ENCODE measurements at regions not wholly inside any gene's neighbourhood (a gene's known extent, or its start where the extent isn't known, plus 50 kb on each side); places are given as distances from the start of the nearest gene placed in this dataset.

- no peak for TF ChIP-seq POLR2A (IDR thresholded peaks at IDR 0.05)
- TF ChIP-seq CTCF (IDR thresholded peaks at IDR 0.05) = no peak
- Histone ChIP-seq H3K27me3 (no peaks in the 10 kb centered on the region), H3K4me3 (no peak overlapping the region), H3K4me1 (no peaks in the 10 kb centered on the region), H3K36me3 (no peaks in the 10 kb centered on the region), H3K9me3 (no peaks in the 10 kb centered on the region), H3K27ac (no peak overlapping the region)
- DNase-seq = no peak
- ATAC-seq (ENCODE audit: low FRiP score in 2 of 2) = no peak
Observed at GRCh38 chr2:216911886-216912285, 52.0 kb upstream of the TNP1 start.

- no peaks in the 10 kb centered on the region for H3K9me3 ChIP-seq
- TF ChIP-seq EP300 (IDR thresholded peaks at IDR 0.05) (no peak), CTCF (IDR thresholded peaks at IDR 0.05) (no peak), POLR2AphosphoS5 (IDR thresholded peaks at IDR 0.05) (no peak), POLR2A (IDR thresholded peaks at IDR 0.05) (no peak)
- H3K4me1 ChIP-seq = no peaks in the 10 kb centered on the region
- DNase-seq (no peak), ATAC-seq (ENCODE audit: low FRiP score in 2 of 2) (no peak)
- no peaks in the 10 kb centered on the region for H3K36me3 ChIP-seq
- no peaks in the 10 kb centered on the region for H3K27me3 ChIP-seq
- no peak overlapping the region for H3K27ac ChIP-seq
- H3K4me3 ChIP-seq = no peak overlapping the region
- 81 to 88% methylated on average over 3 of the region's 3 CpGs for WGBS, 2 donors
Observed at GRCh38 chr2:216911008-216911407, 51.1 kb upstream of the TNP1 start.

DNA sequence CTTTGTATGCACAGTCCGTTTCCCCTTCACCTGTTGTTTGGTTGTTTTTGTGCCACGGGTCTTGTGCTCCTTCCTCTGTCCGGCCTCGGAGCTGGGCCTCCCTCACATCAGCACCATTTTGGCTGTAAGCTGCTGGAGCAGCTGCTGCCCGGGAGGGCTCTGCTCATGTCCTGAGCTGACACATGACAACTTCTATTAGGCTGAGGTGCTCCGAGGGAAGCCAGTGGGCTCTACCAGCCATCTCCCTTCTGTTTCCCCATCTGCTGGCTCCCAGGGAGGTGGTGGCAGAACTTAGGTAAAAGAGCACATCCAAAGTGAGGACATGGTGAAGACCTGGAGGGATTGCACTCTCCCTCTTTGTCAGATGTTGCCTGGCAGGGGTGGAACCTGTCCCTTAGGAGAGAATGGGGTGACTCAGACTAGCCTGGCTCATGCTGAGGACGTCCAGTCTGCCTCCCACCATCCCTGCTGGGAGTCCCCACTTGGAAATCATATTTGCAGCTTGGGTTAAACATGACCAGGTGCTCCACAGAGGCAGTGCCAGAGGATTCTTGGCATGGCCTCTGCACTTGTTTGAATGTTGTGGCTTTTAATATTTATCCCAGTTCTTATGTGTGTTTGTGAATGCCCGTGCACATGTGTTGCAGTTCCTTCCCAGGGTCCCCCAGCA lies 49.8 kb upstream of the TNP1 start:
- 68 to 81% methylated on average over 8 of the region's 8 CpGs for WGBS, 2 donors
- no peak for ATAC-seq (ENCODE audit: low FRiP score in 2 of 2)
- TF ChIP-seq POLR2A (IDR thresholded peaks at IDR 0.05) (no peak), CTCF (IDR thresholded peaks at IDR 0.05) (no peak), EP300 (IDR thresholded peaks at IDR 0.05) (no peak), POLR2AphosphoS5 (IDR thresholded peaks at IDR 0.05) (no peak)
- Histone ChIP-seq H3K4me1 (no peaks in the 10 kb centered on the region), H3K27ac (no peak overlapping the region), H3K36me3 (no peaks in the 10 kb centered on the region), H3K4me3 (no peak overlapping the region), H3K9me3 (no peaks in the 10 kb centered on the region), H3K27me3 (no peaks in the 10 kb centered on the region)
- DNase-seq = no peak

Small RNA genes lying in the stretch of these regions (small RNA-seq; reads per million reads assigned to genes)
- 0 reads per million in 4 donors for gene RF01983
